HG03571 (cell line): ENCODE measurements at regions not wholly inside any gene's neighbourhood (a gene's known extent, or its start where the extent isn't known, plus 50 kb on each side); places are given as distances from the start of the nearest gene placed in this dataset.

ENCODE experiments used
- ATAC-seq: cut with Tn5 transposase; IDR thresholded peaks from one replicate; pipeline ENCODE4 v1.9.1; 2021; ENCODE audit not compliant: unreplicated experiment

- no peak for ATAC-seq
Observed at GRCh38 chr1:221099747-221100595, 220.7 kb downstream of the HLX start.

GRCh38 chr1:221100611-221101010 lies 221.4 kb downstream of the HLX start:
- ATAC-seq, result no peak

- no peak for ATAC-seq
Observed at GRCh38 chr1:221101807-221102605, 222.8 kb downstream of the HLX start.

GRCh38 chr1:221104596-221104995 lies 225.4 kb downstream of the HLX start:
- ATAC-seq, result no peak

DNA sequence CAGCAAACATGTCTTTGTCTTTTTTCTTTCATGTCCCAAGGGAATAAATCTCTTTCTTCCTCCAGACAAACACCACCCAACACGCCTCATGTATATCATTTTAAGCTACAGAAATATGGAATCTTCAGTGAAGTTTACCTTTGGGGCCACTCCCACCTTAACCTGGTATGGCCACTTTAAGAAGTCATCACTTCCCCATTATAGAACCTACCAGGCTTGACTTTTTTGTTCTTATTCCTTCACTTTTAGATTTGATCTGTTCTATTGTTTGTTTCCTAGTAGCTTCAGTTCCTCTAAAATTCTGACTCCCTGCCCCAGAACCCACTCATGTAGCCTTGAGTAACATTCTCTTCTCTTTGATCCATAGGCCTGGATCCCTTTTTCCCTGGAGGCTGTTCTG lies 226.3 kb downstream of the HLX start:
- no peak for ATAC-seq

DNA sequence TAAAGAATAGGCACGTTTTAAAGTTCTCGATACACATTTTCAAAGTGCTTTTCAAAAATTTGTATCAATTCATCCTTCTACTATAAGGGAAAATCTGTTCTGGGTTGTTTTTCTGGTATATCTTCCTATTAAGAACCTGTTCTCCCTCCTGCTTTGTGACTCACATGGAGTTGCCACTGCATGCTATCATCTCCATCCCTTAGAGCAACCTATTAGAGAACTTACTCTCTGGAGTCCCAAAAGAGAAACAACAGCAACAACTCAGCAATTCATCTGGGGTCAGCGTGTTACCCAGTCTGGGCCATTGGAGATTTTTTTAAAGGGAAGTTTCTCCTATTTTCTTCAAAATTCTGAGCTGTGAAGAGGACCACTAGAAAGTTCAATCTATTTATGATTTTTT lies 227.4 kb downstream of the HLX start:
- ATAC-seq, result no peak

DNA sequence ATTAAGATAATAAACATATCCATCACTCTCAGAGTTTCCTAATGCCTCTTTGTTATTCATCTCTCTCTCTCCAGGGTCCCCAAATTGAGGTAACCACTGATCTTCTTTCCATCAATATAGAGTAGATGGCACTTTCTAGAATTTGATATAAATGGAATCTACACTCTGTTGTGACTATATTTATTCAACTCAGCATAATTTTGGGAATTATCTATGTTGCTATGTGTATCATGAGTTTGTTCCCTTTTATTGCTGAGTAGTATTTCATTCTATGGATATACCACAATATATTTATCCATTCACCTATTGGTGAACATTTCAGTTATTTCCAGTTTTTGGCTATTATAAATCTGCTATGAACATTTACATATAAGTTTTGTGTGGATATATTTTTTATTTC lies 230.7 kb downstream of the HLX start:
- ATAC-seq, result no peak

- ATAC-seq, result no peak
Observed at GRCh38 chr1:221117133-221117532, 237.9 kb downstream of the HLX start.

- no peak for ATAC-seq
Observed at GRCh38 chr1:221117548-221117951, 238.3 kb downstream of the HLX start.

- no peak for ATAC-seq
Observed at GRCh38 chr1:221118176-221118937, 239.1 kb downstream of the HLX start.

DNA sequence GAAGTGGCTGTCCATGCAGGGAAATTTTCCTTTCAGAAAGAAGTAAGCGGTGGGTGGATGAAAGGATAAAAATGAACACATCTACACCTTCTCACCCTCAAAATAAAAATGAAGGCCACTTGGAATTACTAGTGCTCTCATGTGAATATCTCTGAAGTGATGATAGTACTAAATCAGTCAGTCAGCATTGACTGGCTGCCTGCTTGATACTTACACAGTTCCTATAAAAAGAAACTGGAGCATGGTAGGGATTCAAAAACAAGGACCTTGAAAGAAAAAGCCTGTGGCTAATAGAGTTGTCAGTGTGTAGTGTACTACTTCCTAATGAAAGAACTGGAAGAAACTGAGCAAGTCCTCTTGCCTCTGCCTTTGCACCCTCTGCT lies 239.7 kb downstream of the HLX start:
- no peak for ATAC-seq

GRCh38 chr1:221122501-221122900 lies 243.3 kb downstream of the HLX start:
- no peak for ATAC-seq

DNA sequence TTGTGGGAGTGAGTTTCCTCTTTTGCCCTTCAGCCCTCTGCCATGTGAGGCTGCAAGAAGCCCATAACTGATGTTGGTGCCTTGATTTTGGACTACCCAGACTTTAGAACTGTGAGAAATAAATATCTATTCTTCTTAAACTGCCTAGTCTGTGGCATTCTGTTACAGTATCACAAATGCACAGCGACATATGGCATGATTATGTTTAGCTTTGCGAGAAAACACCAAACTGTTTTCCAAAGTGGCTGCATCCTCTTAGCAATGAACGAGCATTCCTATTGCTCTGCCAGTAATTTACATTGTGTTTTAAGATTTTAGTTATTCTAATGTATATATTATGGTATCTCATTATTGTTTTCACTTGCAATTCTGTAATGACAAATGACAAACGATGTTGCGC lies 246.7 kb downstream of the HLX start:
- ATAC-seq, result no peak

DNA sequence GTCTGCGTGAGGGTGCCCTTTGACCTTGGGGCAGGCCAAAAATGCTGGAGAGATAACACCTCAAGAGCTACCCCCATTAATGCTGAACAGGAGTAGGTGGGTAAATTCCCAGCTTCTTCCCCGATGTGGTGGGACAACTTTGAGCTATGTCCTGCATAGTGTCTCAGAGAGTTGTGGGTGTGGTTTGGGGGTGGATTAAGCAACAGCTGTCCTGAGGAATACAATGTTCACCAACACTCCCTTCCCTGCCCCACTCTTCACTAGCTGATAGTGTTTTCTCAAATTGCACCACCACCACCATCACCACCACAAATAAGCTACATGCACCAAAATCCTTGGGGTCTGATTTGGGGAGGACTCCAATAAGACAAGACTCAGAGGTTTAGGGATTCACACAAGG lies 258.4 kb downstream of the HLX start:
- no peak for ATAC-seq

DNA sequence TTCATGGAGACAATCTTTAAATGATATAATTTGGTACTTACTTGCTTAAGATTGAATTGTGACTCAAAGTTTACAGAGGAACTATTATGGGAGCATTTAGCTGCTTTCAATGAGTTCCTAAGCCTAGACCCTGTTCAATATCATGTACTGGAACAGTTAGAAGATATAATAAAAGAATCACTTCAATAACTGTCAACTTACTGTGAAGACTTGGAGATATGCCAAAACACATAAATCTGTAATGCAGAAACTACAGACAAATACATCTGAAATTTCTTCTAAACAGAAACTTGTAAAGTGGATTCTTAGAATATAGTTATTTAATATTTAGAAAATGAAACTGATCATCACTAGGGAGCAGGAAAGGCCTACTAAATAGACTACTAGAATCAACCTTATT lies 259.3 kb downstream of the HLX start:
- ATAC-seq, result no peak

- ATAC-seq, result no peak
Observed at GRCh38 chr1:221139991-221140390, 260.7 kb downstream of the HLX start.

GRCh38 chr1:221141096-221141495 lies 261.9 kb downstream of the HLX start:
- no peak for ATAC-seq

GRCh38 chr1:221141606-221142285 lies 262.5 kb downstream of the HLX start:
- no peak for ATAC-seq

- ATAC-seq, result no peak
Observed at GRCh38 chr1:221148660-221149059, 269.4 kb downstream of the HLX start.

DNA sequence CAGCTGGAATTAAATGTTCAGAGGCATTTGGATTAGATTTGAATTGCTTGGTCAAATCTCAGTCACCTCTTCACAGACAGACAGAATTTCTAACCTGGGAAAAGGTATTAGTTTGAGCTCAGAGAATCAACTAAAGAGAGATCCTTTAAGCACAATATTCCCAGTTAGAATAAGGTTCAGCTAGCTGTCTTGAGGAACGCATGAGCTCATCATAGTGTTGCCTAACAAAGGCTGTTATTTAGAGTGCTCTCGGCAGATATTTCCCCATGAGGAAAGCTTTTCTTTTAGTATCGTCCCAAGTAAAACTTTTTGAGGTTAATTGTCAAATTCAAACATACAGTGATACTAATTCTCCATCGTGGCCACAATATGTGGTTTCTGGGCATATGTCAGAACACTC lies 269.9 kb downstream of the HLX start:
- no peak for ATAC-seq

DNA sequence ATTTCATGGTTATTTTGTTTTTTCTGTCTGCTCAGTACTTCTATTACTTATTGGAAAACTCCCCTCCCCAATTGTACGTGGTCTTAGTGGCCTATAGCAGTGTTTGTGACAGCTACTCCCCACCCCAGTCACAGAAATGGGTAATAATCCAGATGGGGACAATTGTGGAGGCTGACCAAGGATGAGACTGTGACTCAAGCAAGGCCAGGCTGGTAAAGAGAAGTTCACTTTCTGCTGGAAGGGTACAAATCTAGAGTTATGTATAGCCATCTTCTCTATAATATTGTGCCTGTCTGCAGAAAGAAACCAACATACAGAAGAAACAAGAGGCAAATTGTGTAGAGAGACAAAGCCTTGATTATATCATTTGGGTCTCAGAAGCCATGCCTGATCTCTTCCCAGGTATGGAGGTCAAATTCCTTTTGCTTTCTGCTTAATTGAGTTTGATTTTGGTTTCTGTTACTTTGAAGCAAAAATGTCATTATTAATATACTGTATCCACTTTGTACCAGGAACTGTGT lies 270.4 kb downstream of the HLX start:
- no peak for ATAC-seq
